ENCODE measurements at regions not wholly inside any gene's neighbourhood (a gene's known extent, or its start where the extent isn't known, plus 50 kb on each side); places are given as distances from the start of the nearest gene placed in this dataset.

GRCh38 chr5:39785410-39785809, 360.6 kb upstream of the DAB2 start:
- no peak overlapping the region for H4K8ac ChIP-seq (replicated peaks; ENCODE audit: insufficient read length, low read depth, low read length)
- no peaks in the 10 kb centered on the region for H3K23me2 ChIP-seq (ENCODE audit: insufficient read length, low read depth, low read length, poor library complexity, severe bottlenecking)
- H3K18ac ChIP-seq (ENCODE audit: insufficient read length, low read depth, low read length), result no peak overlapping the region
- 0 out of 2 replicates have a peak, but pooled peaks cover under 1% of the 10 kb centered on the region for H3K4me1 ChIP-seq (ENCODE audit: insufficient read depth, low read length)
- no peak overlapping the region for H3K27ac Mint-ChIP-seq
- H3K4ac ChIP-seq (ENCODE audit: low read depth, low read length), result no peak overlapping the region
- H4K20me1 ChIP-seq (ENCODE audit: control insufficient read depth, insufficient read depth, insufficient read length), result no peaks in the 10 kb centered on the region
- no peaks in the 10 kb centered on the region for H3K27me3 ChIP-seq (ENCODE audit: insufficient read depth, low read length)
- H3K9me3 Mint-ChIP-seq, result peaks cover 8 to 10% of the 10 kb centered on the region in 2 experiments; a peak in 4 of 5 replicates
- no peak for DNase-seq
- H3K79me2 ChIP-seq (ENCODE audit: insufficient read depth, low read length), result no peaks in the 10 kb centered on the region
- H3K9me3 ChIP-seq (ENCODE audit: control insufficient read depth, low read depth, low read length), result no peaks in the 10 kb centered on the region
- no CpG with 5 or more reads among the region's 7 CpGs for WGBS (ENCODE audit: extremely low coverage, insufficient read length, low lambda C conversion rate)
- H2BK12ac ChIP-seq (ENCODE audit: insufficient read length, low read depth, low read length), result no peak overlapping the region
- no peak overlapping the region for H3K4me2 ChIP-seq (ENCODE audit: insufficient read depth, insufficient read length, low read length)
- no peak overlapping the region for H3K56ac ChIP-seq (ENCODE audit: insufficient read length, low read depth, low read length)
- H3T11ph ChIP-seq (ENCODE audit: low read length), result no peak overlapping the region
- H3K14ac ChIP-seq (ENCODE audit: insufficient read depth, low read length), result no peak overlapping the region
- peaks cover 4 to 8% of the 10 kb centered on the region in 2 experiments for H3K4me1 Mint-ChIP-seq
- no peak overlapping the region for H2AK5ac ChIP-seq (ENCODE audit: insufficient read length, low read length)
- no peak overlapping the region for H2BK5ac ChIP-seq (ENCODE audit: insufficient read length, low read length)
- H4K5ac ChIP-seq (ENCODE audit: insufficient read length, low read depth, low read length), result no peak overlapping the region
- no peak overlapping the region for H3K23ac ChIP-seq (ENCODE audit: insufficient read length, low read depth, low read length)
- H3K27me3 Mint-ChIP-seq (ENCODE audit: low read depth), result no peaks in the 10 kb centered on the region
- no peak overlapping the region for H2AFZ ChIP-seq (ENCODE audit: low read length)
- H3K4me3 Mint-ChIP-seq, result no peak overlapping the region
- H4K91ac ChIP-seq (ENCODE audit: insufficient read length, low read depth, low read length), result no peak overlapping the region
- H3K36me3 Mint-ChIP-seq (ENCODE audit: insufficient read depth in 1 of 3, low read depth in 3 of 3), result peaks cover 3 to 12% (median 8%) of the 10 kb centered on the region in 3 experiments; a peak in 5 of 7 replicates
- no peak overlapping the region for H3K27ac ChIP-seq (ENCODE audit: insufficient read length, low read depth, low read length)
- H3K79me1 ChIP-seq (ENCODE audit: insufficient read depth, low read depth, low read length, poor library complexity, severe bottlenecking), result no peaks in the 10 kb centered on the region
- TF ChIP-seq CTCF (conservative IDR thresholded peaks at IDR 0.05), result no peak
- no peak overlapping the region for H2BK120ac ChIP-seq (ENCODE audit: low read depth, low read length, poor library complexity, severe bottlenecking)
- H2BK15ac ChIP-seq (ENCODE audit: low read depth, low read length), result no peak overlapping the region
- H3K9ac ChIP-seq (ENCODE audit: extremely low read depth, insufficient read length, low read length), result no peak overlapping the region
- H2BK20ac ChIP-seq (ENCODE audit: low read depth, low read length, poor library complexity, severe bottlenecking), result no peak overlapping the region

All from H9 (cell line).